ENCODE measurements at regions not wholly inside any gene's neighbourhood (a gene's known extent, or its start where the extent isn't known, plus 50 kb on each side); places are given as distances from the start of the nearest gene placed in this dataset.

GRCh38 chr3:40705663-40706062, 180.9 kb downstream of the ZNF621 start:
- no peak for DNase-seq

GRCh38 chr3:40713306-40713705, 188.5 kb downstream of the ZNF621 start:
- DNase-seq, result no peak

GRCh38 chr3:40713795-40714194, 189.0 kb downstream of the ZNF621 start:
- DNase-seq, result no peak

- peak in 1 of 2 experiments; percentile 37 for DNase-seq
These were observed 190.1 kb downstream of the ZNF621 start for GRCh38 chr3:40714771-40715345.

GRCh38 chr3:40715551-40715950, 190.8 kb downstream of the ZNF621 start:
- no peak for DNase-seq

GRCh38 chr3:40717471-40717870, 192.7 kb downstream of the ZNF621 start:
- no peak for DNase-seq

GRCh38 chr3:40718209-40718608, 193.4 kb downstream of the ZNF621 start:
- DNase-seq, result no peak

GRCh38 chr3:40718681-40719080, 193.9 kb downstream of the ZNF621 start:
- peak; percentile 90 for DNase-seq

GRCh38 chr3:40719660-40720287, 195.0 kb downstream of the ZNF621 start:
- no peak for DNase-seq

- DNase-seq, result no peak
These were observed 195.6 kb downstream of the ZNF621 start for GRCh38 chr3:40720341-40720740.

- DNase-seq, result no peak
These were observed 196.1 kb downstream of the ZNF621 start for GRCh38 chr3:40720863-40721262.

GRCh38 chr3:40723083-40723660, 198.4 kb downstream of the ZNF621 start:
- no peak for DNase-seq

GRCh38 chr3:40725031-40725430, 200.3 kb downstream of the ZNF621 start:
- DNase-seq, result no peak

- no peak for DNase-seq
These were observed 206.7 kb downstream of the ZNF621 start for GRCh38 chr3:40731445-40731844.

- no peak for DNase-seq
These were observed 212.2 kb downstream of the ZNF621 start for GRCh38 chr3:40736943-40737342.

- DNase-seq, result no peak
These were observed 212.6 kb downstream of the ZNF621 start for GRCh38 chr3:40737343-40737742.

- peak; percentile 10 to 25 for DNase-seq
These were observed 215.2 kb downstream of the ZNF621 start for GRCh38 chr3:40739971-40740370.

- peak; percentile 68 to 76 for DNase-seq
These were observed 217.0 kb downstream of the ZNF621 start for GRCh38 chr3:40741729-40742128.

- DNase-seq, result no peak
These were observed 220.8 kb downstream of the ZNF621 start for GRCh38 chr3:40745381-40746106.

- DNase-seq, result no peak
These were observed 226.9 kb downstream of the ZNF621 start for GRCh38 chr3:40751666-40752065.

GRCh38 chr3:40752492-40752891, 227.7 kb downstream of the ZNF621 start:
- DNase-seq, result no peak

GRCh38 chr3:40753291-40753770, 228.6 kb downstream of the ZNF621 start:
- no peak for DNase-seq

- DNase-seq, result no peak
These were observed 229.2 kb downstream of the ZNF621 start for GRCh38 chr3:40753951-40754350.

- DNase-seq, result no peak
These were observed 230.2 kb downstream of the ZNF621 start for GRCh38 chr3:40754994-40755393.
